G401 (cell line): ENCODE measurements at regions not wholly inside any gene's neighbourhood (a gene's known extent, or its start where the extent isn't known, plus 50 kb on each side); places are given as distances from the start of the nearest gene placed in this dataset.
"Not testable (repeated sequence)": the region's sequence is repeated elsewhere in the genome, so short reads cannot be mapped to it uniquely, and the experiment has no call there.

ENCODE experiments used
- DNase-seq: peaks from one replicate; pipeline ENCODE4 v3.0.0-alpha.2; 2015; ENCODE audit warnings: low spot score
- in situ Hi-C: cut with HindIII; loops from 2 replicates; pipeline ENCODE4 v1.10.0; 2016; ENCODE audit warnings: low sequenced_read_pairs, mixed read lengths

DNA sequence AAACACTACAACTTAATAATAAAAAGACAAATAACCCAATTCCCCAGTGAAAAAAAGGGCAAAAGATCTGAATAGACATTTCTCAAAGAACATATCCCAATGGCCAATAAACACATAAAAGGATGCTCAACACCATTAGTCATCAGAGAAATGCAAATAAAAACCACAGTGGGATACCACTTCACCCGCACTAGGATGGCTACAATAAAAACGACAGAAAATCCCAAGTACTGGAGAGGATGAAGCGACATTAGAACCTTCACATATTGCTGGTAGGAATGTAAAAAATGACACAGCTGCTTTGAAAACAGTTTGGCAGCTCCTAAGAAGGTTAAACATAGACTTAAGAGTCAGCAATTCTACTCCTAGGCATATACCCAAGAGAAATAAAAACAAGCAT lies 140.6 kb upstream of the ARX start:
- no peak for DNase-seq
- in situ Hi-C loops: no loop called here

DNA sequence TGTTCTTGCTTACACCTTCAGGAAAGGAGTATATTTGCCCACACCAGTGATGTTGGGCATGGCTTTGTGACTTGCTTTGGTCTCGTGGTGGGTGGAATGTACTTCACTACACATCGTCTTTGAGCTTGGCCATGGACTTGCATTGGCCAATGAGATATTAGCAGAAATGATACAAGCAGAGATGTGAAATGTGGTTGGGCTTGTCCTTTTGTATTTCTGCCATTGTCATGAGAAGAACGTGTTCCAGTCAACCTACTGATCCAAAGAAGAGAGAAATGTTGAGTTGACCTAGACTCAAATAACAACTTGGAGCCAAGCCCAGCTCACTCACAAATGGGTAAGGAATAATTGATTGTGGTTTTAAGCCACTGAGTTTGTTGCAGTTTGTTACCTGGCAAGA lies 138.4 kb upstream of the ARX start:
- in situ Hi-C loops: no loop called here
- DNase-seq: no peak

DNA sequence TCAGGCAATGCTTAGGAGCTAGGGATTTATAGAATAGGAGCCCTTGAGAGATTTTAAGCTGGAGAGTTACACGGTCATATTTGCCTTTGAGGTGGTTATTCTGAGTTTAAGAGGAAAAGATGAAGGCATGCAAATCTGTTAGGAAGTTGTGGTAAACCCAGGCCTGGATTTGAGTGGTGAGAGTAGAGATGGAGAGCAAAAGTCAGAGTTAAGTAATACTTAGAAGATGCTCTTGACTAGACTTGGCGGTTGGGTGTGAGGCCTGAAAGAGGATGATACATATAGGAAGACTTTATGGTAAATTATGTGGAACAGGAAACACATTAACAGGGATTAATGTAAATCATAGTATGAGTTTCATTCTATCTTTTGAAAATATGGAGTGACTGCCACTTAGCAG lies 136.0 kb upstream of the ARX start:
- no peak for DNase-seq
- in situ Hi-C loops: no loop called here

DNA sequence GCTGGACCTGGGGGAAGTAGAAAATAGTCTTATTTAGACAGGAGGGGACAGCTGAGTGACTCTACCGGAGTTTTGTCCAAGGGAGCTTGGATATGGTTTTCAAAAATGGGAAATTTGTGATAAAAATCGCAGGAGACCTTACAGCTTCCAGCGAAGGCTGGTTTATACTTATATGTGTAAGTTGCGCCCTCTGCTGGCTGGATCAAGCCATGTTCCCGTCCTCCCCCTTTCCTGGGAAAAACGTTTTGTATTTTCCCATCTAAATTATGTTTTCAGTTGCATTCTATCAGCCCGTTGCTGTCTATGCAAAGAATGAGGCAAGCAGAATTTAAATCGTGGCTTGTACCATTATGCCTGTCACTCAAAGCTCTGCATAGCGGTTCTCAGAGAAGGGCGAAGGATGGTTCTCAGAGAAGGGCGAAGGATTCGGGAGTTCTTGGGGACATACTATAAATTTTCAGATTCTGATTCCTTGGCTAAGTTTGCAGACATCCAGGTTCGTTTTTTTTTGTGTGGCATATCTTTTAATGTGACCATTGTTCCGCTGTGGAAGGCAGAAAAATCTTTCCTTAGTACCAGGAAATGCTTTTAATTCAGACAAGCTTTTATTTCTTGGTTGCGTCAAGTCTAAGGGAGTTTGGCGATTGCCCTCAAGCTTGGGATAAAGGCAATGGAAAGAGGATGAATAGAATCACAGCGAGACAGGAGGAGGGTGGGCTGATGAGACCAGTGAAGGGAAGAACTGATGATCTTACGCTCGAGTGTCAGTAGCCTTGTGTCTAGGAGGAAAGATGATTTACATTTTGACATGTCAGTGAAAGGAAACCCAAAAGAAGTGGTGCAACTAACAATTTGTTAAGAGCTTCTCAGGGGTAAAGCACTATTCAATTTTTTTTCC lies 128.5 kb upstream of the ARX start:
- peak; percentile 68 for DNase-seq
- in situ Hi-C loops: no loop called here

DNA sequence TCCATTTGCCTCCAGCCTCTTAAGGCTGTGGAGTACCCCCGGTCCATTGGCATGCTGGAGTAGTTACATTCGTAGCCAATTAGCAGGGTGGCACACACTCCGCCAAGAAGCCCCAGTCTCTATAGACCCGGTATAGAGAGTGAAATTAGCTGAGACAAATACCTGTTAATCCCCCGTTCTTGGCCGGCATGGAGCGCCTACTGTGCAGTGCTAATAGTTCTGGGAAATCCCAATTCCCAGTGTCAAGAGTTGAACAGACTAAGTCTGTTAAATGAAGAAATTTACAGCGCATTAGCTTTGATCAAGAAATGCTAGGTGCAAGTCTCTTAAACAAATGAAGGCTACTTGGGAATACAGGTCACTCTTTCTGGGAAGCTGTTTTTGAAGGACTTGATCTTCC lies 127.8 kb upstream of the ARX start:
- no peak for DNase-seq
- in situ Hi-C loops: no loop called here

DNA sequence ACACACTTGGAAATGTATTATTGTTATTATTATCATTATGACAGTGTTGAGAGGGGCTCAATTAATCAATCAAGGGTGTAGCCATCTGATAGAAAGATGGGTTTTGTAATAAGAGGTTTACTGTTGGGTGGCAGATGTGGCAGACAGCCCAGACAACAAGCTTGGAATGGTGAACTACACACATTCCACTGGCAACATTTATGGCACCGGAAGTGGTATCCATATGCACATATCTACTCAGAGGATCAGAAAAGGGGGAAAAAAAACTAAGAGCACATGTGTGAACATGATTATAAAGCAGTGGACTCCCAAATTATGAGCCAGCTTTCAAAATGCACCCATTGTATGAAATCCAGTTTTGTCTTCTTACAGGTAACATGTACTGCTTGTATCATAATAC lies 125.9 kb upstream of the ARX start:
- in situ Hi-C loops: no loop called here
- no peak for DNase-seq

DNA sequence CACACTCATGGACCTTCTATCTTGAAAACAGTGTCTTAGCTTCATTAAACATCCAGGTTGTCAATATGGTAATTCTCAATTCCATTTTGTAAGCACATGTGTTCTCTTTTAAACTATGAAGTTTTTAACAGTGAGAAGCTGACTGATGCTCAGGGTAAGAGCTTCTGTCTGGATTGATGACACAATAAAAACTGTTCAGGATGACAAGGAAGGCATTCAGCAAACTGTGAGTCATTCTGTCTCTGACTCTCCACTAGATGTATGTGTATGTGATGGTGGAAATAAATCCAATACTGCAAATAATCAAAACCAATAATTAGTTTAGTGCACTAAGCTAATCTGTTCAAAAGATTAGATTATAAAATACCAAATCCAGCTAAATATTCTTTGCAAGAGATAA lies 115.3 kb upstream of the ARX start:
- in situ Hi-C loops: no loop called here
- no peak for DNase-seq

DNA sequence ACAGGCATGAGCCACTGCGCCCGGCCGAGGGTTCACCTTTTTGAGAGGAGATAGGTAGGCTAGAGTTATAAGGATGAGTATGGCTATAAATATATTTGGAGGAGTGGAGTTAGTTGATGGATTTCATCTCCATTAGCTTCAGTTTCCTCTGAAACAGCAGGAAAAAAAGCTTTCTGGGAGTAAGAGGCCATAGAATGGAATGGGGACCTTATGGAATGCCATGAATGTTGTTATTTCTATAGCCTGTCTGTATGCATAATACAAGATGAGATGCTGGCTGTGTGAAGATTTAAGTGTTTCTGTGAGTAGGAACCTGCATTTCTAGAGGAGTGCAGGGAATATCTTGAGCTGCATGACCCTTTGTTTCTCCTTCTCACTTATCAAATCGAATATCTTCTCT lies 114.9 kb upstream of the ARX start:
- DNase-seq: no peak
- in situ Hi-C loops: no loop called here

GRCh38 chrX:25125483-25125882 lies 109.7 kb upstream of the ARX start:
- no peak for DNase-seq
- in situ Hi-C loops: no loop called here

DNA sequence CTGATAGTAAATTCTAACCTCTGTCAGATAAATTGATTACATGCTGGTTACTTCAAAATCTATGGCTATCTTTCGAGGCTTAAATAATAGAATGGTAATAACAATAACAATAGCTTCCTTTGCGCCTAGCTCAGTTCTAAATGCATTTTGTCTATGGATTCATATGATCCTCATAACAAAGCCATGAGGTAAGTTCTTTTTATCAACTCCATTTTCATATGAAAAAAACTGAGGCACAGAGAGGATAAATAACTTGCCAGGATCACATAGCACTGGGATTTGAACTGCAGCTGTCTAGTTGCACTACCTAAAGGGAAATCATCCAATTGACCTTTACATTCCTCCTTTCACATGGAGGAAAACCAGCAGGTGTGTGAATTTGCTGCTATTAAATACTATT lies 108.6 kb upstream of the ARX start:
- no peak for DNase-seq
- in situ Hi-C loops: no loop called here

DNA sequence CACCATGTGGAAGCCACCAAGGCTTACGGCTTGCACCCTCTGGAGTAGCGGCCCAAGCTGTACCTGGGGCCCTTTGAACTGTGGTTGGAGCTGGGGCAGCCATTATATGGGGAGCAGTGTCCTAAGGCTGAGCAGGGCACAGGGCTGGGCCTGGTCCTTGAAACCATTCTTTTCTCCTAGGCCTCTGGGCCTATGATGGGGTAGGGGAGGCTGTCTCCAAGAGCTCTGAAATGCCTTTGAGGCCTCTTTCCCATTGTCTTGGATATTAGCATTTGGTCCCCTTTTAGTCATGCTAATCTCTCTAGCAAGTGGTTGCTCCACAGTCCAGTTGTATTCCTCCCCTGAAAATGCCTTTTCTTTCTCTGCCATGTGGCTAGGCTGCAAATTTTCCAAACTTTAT lies 96.4 kb upstream of the ARX start:
- no peak for DNase-seq
- in situ Hi-C loops: no loop called here

- in situ Hi-C loops: no loop called here
- DNase-seq: no peak
Observed at GRCh38 chrX:25108481-25108880, 92.7 kb upstream of the ARX start.

- in situ Hi-C loops: no loop called here
- DNase-seq: no peak
Observed at GRCh38 chrX:25105221-25105620, 89.5 kb upstream of the ARX start.

- in situ Hi-C loops: no loop called here
- no peak for DNase-seq
Observed at GRCh38 chrX:25096522-25097045, 80.8 kb upstream of the ARX start.

DNA sequence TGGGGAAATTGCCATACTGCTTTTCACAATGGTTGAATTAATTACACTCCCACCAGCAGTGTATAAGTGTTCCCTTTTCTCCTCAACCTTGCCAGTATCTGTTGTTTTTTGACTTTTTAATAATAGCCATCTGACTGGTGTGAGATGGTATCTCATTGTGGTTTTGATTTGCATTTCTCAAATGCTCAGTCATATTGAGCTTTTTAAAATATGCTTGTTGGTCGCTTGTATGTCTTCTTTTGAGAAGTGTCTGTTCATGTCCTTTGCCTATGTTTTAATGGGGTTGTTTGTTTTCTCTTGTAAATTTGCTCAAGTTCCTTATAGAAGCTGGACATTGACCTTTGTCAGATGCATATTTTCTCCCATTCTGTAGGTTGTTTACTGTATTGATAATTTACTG lies 75.4 kb upstream of the ARX start:
- in situ Hi-C loops, DNase-seq: not testable (repeated sequence)

GRCh38 chrX:25084446-25084845 lies 68.7 kb upstream of the ARX start:
- peak; percentile 10 for DNase-seq
- in situ Hi-C loops: no loop called here

GRCh38 chrX:25083661-25084060 lies 67.9 kb upstream of the ARX start:
- DNase-seq: no peak
- in situ Hi-C loops: no loop called here

- DNase-seq: no peak
- in situ Hi-C loops: no loop called here
Observed at GRCh38 chrX:25079020-25079419, 63.3 kb upstream of the ARX start.

- in situ Hi-C loops: no loop called here
- DNase-seq: no peak
Observed at GRCh38 chrX:25076941-25077500, 61.3 kb upstream of the ARX start.

- in situ Hi-C loops: no loop called here
- no peak for DNase-seq
Observed at GRCh38 chrX:25072247-25072646, 56.5 kb upstream of the ARX start.

DNA sequence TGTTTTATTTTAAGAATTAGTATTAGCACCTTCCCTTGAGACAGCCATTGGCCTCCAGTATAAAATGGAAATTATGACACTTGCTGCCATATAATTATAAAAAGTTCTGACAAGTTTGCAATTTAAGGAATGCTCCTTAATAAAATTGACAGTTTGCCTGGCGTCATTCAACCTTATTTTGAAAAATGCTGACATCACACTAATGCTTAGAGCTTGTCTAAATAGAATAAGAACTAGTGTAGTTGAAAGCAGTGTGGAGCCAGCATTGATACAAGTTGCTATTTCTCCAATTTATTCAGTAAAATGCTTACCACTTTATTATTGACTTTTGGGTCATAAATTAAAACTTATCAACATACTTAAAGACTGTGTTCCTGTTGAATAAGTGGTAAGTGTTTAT lies 54.3 kb upstream of the ARX start:
- in situ Hi-C loops: no loop called here
- no peak for DNase-seq
